HG03095 (cell line): ENCODE measurements at regions not wholly inside any gene's neighbourhood (a gene's known extent, or its start where the extent isn't known, plus 50 kb on each side); places are given as distances from the start of the nearest gene placed in this dataset.
"Not testable (repeated sequence)": the region's sequence is repeated elsewhere in the genome, so short reads cannot be mapped to it uniquely, and the experiment has no call there.

Experiments used
- ATAC-seq: cut with Tn5 transposase; IDR thresholded peaks from one replicate; pipeline ENCODE4 v1.9.1; 2021; ENCODE audit warnings: moderate library complexity; ENCODE audit not compliant: unreplicated experiment

GRCh38 chr2:90359887-90360730 is 1668.6 kb downstream of the RPIA start:
- not testable (repeated sequence) for ATAC-seq

- ATAC-seq: not testable (repeated sequence)
Measured at GRCh38 chr2:90360731-90361035, 1669.2 kb downstream of the RPIA start.
